GM21360 (cell line): ENCODE measurements at regions not wholly inside any gene's neighbourhood (a gene's known extent, or its start where the extent isn't known, plus 50 kb on each side); places are given as distances from the start of the nearest gene placed in this dataset.

Experiments
- ATAC-seq: cut with Tn5 transposase; IDR thresholded peaks from one replicate; pipeline ENCODE4 v1.9.1; 2021; ENCODE audit warnings: mild to moderate bottlenecking, moderate library complexity; ENCODE audit not compliant: unreplicated experiment

- ATAC-seq = peak; percentile 57
These were observed 195.4 kb downstream of the ANAPC10 start for GRCh38 chr4:144902614-144903013.

GRCh38 chr4:144903953-144904711, 193.9 kb downstream of the ANAPC10 start:
- ATAC-seq = no peak

- no peak for ATAC-seq
These were observed 192.7 kb downstream of the ANAPC10 start for GRCh38 chr4:144905286-144905685.

- ATAC-seq = peak; percentile 45
These were observed 191.6 kb downstream of the ANAPC10 start for GRCh38 chr4:144906181-144906925.

GRCh38 chr4:144910723-144911122, 187.3 kb downstream of the ANAPC10 start:
- no peak for ATAC-seq
